Fibroblast of the aortic adventitia (primary cell): ENCODE measurements at regions not wholly inside any gene's neighbourhood (a gene's known extent, or its start where the extent isn't known, plus 50 kb on each side); places are given as distances from the start of the nearest gene placed in this dataset.
A peak's percentile ranks its signal among the peaks of the same experiment; 100 is the strongest.

Experiments used
- DNase-seq: peaks from one replicate; pipeline ENCODE4 v3.0.0-alpha.2; 2010; ENCODE audit warnings: low read depth
- H3K4me3 ChIP-seq: 2 replicates; pipeline ENCODE4 v1.5.1; 2011; ENCODE audit warnings: low read depth, mild to moderate bottlenecking, control low read depth, low read length, moderate library complexity
- CTCF ChIP-seq: IDR thresholded peaks from 2 replicates; pipeline ENCODE4 v1.5.1; 2011; ENCODE audit warnings: mild to moderate bottlenecking, low read length, control low read depth, inconsistent platforms; ENCODE audit not compliant: insufficient read depth

DNA sequence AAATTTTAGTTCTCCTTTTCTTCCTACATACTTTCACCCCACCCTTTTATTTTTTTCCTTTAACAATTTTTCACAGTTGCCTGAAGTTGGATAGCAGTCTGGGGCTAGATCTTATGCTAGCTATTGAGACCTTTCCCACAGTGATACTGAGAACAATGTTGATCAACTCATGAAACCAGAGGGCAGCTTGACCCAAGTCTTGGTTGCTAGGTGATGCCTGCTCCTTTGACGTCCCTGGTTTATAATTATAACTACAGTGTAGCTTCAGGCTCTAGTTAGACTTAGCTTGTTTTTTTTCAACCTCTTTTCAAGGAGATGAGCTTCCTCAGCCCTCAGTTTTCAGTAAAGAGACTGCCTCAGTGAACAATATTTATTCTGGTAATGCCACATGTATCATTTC, 648.5 kb downstream of the IRS1 start:
- no peak for TF ChIP-seq CTCF
- DNase-seq: no peak
- no peak overlapping the region for H3K4me3 ChIP-seq

DNA sequence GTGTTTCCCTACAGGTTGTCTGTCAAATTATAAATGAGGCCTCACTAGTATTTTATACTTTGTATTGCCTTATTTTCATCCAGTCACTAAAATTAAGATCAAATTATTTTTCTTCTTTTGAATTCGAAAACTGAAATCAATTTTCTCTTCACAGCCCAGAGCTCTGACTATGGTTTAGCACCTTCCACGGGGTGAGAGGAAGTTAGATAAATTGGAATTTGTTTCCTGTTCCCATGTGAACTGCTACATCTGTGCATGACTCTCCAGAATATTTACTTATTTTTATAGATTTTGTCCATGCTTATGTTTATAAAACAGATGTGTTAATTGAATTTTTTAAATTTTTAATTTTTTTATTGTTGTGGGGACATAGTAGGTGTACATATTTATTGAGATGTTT, 656.5 kb downstream of the IRS1 start:
- H3K4me3 ChIP-seq: no peak overlapping the region
- no peak for DNase-seq
- TF ChIP-seq CTCF: no peak

GRCh38 chr2:226142463-226142862, 657.2 kb downstream of the IRS1 start:
- TF ChIP-seq CTCF: no peak
- no peak for DNase-seq
- H3K4me3 ChIP-seq: no peak overlapping the region

DNA sequence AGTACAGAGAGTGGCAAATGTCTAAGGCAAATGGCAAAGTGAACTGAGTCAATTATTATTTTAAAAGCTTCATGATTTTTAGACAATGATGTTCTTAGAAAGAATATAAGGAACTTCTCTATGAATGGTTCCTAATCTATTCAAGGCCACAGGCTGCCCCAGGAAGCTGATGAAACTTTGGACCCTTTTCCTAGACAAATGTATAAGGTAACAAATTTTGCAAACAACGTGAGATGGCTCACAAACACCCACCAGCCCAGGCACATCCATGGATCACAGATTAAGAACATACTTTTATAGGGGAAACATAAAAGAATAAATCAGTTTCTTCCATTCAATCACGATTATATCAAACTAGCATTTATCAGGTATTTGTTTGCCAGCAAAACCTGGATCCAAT, 659.0 kb downstream of the IRS1 start:
- no peak for TF ChIP-seq CTCF
- DNase-seq: no peak
- H3K4me3 ChIP-seq: no peak overlapping the region

DNA sequence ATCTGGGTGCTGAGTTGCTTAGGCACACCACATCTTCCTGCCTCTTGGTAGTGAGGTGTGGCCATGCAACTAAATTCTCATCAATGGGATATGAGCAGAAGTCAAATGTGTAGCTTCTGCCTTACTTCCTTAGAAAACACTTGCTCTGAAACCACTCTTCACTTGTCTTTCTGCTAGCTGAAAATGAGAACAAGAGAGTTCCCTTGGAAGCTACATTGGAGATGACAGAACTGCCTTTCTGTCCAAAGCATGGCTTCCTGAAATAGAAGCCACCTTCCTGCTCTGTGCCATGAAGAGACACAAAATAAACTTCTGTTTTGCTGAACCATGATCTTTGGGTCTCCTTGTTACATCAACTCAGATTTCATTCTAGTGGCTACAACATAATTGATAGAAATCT, 659.9 kb downstream of the IRS1 start:
- no peak for TF ChIP-seq CTCF
- DNase-seq: no peak
- no peak overlapping the region for H3K4me3 ChIP-seq

- no peak overlapping the region for H3K4me3 ChIP-seq
- peak; percentile 53 for DNase-seq
- TF ChIP-seq CTCF: no peak
Measured at GRCh38 chr2:226137201-226137811, 662.3 kb downstream of the IRS1 start.

DNA sequence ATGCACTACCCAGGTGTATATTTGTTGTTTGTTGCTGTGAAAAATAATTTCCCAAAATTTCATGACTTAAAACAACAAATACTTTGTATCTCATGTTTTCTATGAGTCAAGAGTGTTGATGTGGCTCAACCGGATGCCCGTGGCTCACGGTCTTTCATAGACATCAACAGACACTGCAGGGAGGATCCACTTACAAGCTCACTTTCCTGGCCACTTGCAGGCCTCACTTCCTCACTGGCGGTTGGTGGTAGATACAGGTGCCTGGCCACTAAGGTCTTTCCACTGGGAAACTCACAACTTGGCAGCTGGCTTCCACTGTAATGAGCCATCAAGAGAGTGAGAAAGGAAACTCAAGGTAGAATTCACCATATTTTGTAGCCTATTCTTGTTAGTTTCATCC, 662.9 kb downstream of the IRS1 start:
- no peak for DNase-seq
- no peak overlapping the region for H3K4me3 ChIP-seq
- no peak for TF ChIP-seq CTCF
